PC-9 (cell line): ENCODE measurements at regions not wholly inside any gene's neighbourhood (a gene's known extent, or its start where the extent isn't known, plus 50 kb on each side); places are given as distances from the start of the nearest gene placed in this dataset.

Experiments
- EZH2 ChIP-seq: fragments of 200-600 bp; sonication (generic); IDR thresholded peaks from 2 replicates; pipeline ENCODE4 v1.8.0; 2017; ENCODE audit warnings: antibody characterized with exemption, low read depth
- TF ChIP-seq, protein P1 (sequence below): fragments of 200-600 bp; sonication (generic); conservative IDR thresholded peaks from 2 replicates; pipeline ENCODE4 v1.6.1; 2017; ENCODE audit warnings: mixed run types, antibody characterized with exemption, mild to moderate bottlenecking, moderate library complexity

DNA sequence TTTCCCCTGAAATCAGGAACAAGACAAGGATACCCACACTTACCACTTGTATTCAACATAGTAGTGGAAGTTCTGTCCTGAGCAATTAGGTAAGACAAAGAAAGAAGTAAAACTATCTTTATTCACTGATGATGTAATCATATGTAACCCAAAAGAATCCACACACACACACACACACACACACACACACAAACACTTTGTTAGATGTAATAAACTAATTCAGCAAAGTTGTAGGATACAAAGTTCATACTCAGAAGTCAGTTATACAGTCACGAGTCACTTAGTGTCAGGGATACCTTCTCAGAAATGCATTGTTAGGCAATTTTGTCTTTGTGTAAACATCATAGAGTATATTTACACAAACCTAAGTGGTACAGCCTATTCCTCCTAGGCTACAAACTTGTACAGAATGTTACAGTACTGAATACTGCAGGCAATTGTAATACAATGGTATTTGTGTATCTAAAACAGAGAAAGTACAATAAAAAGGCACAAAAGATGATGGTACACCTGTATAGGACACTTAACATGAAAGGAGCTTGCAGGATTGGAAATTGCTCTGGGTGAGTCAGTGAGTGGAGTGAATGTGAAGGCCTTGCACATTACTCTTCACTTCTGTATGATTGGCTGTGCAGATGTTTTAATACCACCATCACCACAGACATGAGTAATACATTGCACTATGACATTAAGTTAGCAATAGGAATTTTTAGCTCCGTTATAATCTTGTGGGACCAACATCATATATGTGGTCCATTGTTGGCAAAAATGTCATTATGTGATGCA is 370.1 kb downstream of the ZFHX3 start:
- TF ChIP-seq, protein P1, sequence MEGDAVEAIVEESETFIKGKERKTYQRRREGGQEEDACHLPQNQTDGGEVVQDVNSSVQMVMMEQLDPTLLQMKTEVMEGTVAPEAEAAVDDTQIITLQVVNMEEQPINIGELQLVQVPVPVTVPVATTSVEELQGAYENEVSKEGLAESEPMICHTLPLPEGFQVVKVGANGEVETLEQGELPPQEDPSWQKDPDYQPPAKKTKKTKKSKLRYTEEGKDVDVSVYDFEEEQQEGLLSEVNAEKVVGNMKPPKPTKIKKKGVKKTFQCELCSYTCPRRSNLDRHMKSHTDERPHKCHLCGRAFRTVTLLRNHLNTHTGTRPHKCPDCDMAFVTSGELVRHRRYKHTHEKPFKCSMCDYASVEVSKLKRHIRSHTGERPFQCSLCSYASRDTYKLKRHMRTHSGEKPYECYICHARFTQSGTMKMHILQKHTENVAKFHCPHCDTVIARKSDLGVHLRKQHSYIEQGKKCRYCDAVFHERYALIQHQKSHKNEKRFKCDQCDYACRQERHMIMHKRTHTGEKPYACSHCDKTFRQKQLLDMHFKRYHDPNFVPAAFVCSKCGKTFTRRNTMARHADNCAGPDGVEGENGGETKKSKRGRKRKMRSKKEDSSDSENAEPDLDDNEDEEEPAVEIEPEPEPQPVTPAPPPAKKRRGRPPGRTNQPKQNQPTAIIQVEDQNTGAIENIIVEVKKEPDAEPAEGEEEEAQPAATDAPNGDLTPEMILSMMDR = no peak
- no peak for TF ChIP-seq EZH2
